Stimulated activated CD4-positive, alpha-beta T cell treated with anti-CD3 and anti-CD28 coated beads, TNF-alpha, amount 100 ng/mL, for 24 hours (primary cell): ENCODE measurements at regions not wholly inside any gene's neighbourhood (a gene's known extent, or its start where the extent isn't known, plus 50 kb on each side); places are given as distances from the start of the nearest gene placed in this dataset.

Source experiments
- DNase-seq, 3 experiments: peaks; one replicate each; pipeline ENCODE4 v3.0.0-alpha.2; 2020; ENCODE audit warnings: low read depth in 3 of 3

DNA sequence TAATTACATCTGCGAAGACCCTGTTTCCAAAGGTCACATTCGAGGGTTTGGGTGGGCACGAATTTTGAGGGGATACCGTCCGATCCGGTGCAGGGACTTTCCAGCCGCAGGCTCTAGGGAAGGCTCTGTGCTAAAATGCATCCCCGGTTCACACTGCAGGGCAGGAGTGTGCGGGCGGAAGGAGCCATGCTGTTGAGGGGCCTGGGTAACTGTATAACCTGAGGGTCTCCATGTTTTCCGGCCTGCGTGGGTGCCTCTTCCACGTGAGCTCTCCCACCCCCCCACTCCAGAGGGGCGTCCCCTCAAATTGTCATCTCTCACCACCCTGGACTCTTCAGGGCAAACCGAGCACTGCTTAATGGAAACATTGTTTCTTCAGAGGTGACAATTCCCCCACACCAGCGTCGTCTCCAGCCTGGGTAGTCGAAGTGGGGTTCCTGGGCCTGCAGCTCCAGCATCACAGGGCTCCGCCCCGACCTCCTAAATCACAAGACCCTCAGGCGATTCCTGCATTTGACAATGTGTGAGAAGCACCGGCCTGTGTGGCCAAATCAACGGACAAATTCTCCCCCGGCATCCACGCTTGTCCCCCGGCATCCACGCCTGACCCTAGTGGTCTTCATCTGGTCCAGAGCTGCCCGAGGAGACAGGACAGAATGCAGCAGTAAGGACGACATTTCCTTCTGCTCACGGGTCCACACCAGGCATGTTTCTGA, 51.2 kb downstream of the FOXL3 start:
- no peak for DNase-seq

DNA sequence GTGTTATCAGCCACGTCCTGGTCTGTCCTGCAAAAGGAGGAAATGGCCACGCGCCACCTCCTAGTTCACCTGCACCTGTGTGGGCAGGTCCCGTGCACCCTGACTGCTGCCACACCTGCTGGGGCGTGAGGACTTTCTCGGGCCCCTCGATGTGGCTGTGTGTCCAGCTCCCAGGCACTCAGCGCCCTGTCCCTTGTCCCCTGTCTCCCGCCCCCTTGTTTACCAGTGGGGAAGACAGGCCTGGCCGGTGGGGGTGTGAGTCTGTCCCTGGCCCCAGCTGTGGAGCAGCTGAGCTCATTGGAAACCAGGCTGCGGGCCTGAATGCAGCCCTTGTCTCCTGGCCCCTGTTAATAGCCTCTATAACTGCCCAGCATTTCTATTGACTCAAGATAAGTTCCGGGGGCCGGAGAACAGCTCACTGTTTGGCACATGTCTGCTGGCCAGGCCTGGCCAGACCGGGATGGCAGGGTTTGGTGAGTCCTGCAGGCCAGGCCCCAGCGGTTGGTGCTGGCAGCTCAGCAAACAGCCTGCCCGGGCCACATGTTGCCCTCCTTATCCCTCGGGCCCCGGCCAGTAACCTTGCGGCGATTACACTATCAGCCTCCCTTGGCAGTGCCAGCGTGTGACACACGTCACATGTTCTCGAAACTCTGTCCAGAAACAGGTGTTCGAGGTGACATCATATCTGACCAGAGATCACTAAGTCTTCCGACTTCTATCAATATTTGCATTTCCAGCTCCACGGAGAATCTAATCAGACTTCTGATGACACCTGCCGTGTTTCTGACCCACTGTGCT, 52.1 kb downstream of the FOXL3 start:
- no peak for DNase-seq

DNA sequence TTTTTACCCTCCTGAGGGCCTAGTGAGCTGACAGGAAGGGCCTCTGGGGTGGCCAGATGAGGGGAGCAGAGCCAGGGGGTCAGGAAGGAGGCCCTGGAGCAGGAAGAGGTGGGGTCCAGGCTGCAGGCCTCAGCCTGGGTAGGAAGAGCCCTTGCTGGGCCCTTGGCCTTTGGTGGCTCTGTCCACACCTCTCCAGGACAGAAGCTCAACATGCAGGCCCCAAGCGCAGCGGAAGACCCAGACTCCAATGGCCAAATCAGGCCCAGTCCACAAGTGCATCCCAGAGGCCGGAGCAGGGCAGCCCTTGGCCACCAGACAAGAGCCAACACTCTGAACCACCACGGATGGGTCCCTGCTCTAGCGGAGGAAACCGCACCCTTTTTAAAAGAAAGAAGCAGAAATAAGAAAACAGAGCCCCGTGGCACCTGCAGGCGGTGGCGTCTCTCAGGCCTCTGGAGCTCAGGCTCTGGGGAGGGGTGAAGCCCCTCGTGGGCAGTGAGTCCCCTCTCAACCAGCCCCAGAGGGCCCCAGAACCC, 52.8 kb downstream of the FOXL3 start:
- no peak for DNase-seq

DNA sequence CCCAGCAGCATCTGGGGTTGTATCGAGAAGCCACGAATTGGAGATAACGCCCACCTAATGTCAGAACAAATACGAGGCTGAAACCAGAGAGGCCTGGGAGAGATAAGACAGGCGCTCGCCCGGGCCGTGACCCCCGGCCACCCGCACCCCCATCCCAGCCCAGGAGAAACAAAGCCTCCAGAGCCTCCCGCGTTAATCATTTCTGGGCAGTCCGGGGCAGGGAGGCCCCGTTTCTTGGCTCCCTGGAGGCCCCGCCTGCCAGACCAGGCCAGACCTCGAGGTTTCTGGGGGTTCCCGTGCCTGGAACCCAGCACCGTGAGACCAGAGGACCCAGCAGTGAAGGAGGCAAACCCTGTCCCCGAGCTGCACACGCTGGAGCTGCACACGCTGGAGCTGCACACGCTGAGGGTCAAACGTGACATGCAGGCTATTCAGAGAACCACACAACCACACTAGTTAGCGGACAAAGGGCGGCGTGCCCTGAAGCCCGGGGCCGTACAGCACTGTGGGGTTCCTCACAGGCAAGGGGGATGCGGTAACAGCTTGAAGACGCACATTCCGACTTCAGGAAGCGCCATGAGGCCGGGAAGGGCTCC, 53.4 kb downstream of the FOXL3 start:
- DNase-seq: no peak

DNA sequence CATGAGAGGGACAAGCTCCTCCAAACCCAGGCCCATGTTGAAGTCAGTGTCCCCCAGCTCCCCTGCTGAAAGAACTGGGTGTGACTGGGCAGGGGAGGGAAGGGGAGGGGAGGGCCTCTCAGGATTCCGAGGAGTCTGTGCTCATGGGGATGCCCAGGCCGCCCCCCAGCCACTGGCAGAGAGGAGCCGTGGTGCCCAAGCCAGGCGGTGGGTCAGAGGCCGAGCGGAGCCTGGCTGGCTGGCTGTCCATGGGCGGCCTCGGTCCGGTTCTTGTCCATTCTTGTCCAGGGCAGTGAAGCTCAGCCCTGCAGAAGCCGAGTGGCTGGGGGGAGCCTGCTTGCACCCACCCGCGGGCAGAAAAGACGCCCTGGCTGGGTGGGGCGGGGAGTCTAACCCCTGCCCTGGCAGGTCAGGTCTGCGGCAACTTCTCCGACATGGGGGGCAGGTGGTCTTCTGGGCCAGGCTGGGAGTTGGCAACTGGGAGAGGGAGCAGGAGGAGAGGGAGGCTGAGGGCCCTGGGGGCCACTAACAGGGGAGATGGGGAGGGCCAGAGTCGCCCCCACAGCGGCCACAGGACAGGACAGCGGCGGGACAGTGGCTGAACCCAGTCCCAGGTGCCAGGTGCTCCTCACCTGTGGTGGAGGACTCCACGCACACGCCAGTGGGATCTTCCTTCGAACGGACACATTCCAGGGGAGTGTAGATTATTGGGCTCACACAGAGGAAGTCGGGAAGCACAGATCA, 54.1 kb downstream of the FOXL3 start:
- no peak for DNase-seq

DNA sequence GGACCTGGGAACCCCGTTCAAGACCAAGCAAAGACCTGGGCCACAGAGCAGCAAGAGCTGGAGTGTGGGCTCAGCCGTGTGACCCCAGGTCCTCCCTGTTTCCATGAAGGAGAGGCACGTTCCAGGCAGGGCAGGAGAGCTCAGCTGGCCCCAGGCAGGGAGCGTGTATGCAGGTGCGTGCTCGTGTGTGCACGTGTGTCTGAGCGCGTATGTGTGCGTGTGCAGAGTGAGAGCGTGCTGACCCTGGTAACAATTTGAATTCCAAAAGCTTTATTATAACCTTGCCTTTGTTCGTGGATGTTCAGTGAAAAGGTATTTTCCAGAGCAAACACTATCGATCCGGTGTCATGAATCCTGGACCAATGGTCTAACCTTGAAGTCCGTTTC, 54.6 kb downstream of the FOXL3 start:
- DNase-seq: no peak

DNA sequence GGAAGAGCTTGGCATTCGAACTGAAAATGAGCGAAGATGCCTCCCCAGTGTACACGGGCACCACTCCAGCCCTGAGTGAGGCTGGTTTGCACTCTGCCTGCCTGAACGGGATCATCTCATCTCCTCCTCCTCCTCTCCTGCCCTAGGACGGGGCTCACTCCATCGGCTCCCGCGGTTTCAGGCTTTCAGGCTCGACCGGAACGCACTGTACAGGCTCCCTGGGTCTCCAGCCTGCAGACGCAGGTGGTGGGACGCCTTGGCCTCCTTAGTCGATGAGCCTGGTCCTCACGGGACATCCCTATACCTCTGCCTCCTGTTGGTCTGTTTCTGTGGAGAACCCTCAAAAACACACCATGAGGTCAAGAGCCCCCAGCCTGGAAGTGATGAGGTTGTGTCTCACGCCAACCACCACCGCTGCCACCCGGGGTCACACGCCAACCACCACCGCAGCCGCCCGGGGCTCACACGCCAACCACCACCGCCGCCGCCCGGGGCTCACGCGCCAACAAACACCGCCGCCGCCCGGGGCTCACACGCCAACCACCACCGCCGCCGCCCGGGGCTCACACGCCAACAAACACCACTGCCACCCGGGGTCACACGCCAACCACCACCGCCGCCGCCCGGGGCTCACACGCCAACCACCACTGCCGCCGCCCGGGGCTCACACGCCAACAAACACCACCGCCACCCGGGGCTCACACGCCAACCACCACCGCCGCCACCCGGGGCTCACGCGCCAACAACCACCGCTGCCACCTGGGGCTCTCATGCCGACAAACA, 56.3 kb downstream of the FOXL3 start:
- DNase-seq: no peak

DNA sequence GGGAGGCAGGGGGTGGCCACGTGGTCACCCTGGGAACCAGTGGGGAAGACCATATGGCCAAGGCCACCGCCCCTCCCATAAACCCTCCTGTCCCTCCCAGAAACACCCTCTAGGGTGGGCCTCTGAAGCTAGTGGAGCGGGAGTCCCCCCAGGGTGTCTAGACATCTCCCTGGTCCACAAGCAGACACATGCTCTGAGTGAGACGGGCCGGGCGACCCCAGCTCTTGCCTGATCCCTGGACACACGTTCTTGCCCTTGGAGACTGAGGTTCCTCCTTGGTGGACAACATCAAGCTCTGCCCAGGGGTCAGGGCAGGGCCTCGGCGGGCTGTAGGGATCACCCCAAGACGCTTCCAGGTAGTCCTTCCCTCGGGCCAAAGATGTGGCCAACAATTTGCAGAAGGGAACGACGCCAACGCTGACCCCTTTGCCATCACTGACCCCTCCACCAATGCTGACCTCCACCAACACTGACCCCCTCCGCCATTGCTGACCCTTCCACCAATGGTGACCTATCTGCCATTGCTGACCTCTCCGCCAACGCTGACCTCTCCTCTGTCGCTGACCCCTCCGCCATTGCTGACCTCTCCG, 57.1 kb downstream of the FOXL3 start:
- no peak for DNase-seq

DNA sequence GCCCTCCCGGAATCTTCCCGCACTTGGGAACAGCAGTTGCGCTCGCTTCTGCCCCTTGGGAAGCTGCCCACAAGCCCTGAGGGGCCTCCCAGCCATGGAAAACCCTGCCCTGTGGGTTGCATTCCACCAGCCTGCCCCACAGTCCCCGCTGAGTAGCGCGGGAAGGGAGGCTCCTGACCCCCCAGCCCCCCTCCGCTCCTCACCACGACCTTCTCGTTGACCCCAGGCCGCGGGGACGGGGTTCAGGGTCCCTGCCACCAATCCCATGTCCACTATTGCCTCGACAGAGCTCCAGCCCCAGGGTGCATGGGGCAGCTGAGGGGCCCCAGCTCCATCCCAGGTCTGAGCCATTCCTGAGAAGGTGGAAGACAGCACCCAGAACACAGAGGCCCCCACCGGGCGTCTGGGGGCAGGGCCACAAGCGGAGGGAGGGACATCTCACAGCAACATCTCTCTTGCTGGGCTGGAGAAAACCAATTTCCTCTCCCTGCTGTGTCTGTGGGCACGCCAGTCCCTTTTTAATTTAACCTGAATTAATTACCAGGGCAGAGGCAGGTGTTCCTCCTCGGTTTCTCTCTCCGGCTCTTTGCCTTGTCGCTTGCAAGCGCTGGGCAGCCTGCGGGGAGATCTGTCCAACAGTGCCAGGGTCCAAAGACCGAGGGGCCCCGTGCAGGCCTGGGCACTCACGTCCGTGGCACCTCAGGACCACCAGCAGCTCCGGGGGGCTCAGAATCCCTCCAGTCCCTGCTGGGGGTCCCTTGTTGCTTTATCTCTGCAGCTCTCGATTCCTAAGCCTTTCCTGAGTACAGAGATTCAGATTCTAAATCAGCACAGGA, 57.9 kb downstream of the FOXL3 start:
- DNase-seq: no peak

DNA sequence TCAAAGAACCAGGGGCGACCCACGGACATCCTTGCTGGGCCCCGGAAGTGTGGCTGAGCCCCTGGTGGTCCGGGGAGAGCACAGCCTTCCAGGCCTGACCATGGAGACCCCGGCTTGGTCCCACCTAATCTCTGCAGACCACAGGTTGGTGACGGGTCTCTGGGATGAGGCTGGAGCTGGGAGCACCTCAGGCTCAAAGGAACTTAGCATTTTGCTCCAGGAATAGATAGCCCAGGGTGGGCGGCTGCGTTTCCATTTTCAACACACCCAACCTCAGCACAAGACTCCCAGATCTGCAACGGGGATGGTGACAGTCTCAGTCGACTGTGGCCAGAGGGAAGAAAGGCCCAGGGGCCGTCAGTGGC, 58.5 kb downstream of the FOXL3 start:
- no peak for DNase-seq

DNA sequence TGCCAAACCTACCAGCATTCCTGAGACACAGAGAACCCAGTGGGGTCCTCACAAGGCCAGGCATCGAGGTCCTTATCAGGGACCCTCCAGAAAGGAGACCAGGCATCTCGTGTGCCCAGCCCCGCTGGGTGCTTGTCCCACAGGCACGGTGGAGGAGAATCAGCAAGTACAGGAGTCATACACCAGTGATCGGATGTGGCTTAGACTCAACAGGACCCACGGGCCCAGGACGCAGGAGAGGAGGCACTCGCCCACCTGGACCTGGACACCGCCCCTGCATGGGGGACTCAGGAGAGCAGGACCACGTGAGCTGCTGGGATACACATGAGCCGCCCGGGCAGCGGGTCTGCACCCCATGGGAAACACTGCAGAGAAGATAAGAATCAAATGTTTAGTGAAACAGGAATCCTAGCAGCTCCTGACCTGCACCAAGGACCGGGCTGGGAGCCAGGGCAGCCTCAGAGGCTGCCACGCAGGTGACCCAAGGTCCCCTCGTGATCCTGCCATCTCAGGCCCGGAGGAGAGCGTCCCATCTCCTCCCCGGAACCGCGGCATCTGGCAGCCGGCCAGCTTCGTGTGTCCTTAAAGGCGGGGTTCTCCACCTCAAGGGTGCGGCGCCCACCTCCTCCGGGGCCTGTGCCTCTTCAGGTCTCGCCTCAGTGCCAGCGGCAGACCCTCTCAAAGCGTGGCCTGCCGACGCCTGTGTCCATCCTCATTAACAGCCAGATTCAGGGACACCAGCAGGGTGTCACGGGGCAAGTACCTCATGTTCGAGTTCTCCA, 59.2 kb downstream of the FOXL3 start:
- DNase-seq: no peak

DNA sequence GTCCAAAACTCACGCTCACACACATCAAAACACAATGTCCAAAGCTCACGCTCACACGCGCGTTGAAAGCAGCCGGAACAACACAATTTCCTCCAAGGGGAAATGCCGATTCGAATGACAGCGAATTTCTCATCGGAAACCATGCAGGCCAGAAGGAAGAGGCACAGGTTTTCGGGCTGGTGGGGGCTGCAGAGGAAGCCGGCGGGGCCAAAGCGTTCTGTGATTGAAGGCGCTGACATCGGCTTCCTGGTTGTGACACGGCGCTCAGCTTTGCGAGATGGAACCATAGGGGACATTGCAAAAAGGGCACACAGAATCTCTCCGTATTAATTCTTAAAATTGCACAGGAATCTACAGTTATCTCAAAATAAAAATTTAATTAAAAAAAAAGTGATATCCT, 61.3 kb downstream of the FOXL3 start:
- DNase-seq: peak in 1 of 3 experiments; percentile 58

DNA sequence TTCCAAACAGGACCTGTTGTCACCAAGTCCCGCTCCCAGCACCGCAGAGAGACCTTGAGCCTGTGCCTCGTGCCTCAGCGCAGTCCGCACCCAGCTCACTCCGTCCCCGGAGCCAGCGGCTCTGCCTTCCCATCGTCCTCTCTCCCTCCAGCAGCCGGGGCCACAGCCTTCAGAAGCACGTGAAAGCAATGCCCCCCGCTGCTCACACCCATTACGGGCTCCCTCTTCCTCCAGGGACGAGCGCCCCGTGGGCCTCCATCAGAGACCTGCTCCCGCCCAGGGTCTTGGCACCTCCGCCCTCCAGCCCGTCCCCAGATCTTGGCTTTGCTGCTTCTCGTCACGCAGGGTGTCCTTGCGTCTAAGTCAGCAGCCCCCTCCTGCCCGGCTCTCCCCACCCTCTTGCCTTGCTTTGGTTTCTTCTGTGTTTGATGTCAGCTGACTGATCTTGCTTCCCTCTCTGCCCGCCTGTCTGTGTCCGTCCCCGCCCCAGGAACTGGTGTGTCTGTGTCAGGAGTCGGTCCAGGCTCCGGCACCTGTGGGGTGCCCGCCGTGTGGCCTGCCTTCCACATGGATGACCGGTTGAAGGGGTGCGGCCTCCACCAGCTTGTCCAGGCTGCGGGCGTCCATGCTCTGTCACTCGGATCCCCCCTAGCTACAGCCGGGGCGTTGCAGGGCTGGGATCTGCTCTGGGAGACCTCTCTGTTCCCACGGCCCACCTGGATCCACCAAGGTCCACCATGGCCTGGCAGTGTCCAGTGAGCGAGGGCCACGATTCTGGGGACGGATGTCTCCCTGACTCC, 61.9 kb downstream of the FOXL3 start:
- DNase-seq: peak in 1 of 3 experiments; percentile 45

DNA sequence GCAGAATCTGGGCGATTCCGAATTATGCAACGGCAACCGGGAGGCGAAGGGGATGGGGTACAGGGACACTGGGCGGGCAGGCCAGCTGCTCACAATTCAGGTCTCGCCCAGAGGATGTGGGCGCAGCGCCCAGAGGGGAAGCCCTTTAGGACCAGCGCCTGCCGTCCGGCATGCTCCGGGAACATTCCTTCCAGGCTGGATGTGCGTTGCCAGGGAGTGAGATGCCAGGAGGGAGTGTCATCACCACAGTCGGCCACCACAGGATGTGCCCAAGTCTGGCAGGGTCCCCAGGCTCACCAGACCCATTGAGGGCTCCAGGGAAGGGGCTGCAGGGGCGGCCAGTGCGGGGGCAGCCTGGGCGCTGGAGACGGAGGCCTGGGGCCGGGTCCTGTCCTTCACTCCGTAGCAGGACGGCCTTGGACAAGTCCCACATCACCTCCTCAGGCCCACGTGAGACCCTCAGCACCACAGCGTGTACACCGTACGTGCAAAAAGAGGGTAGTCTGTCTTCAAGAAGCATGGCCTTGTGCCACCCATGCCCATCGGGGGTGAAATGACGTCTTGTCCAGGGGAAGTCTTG, 63.9 kb downstream of the FOXL3 start:
- no peak for DNase-seq

DNA sequence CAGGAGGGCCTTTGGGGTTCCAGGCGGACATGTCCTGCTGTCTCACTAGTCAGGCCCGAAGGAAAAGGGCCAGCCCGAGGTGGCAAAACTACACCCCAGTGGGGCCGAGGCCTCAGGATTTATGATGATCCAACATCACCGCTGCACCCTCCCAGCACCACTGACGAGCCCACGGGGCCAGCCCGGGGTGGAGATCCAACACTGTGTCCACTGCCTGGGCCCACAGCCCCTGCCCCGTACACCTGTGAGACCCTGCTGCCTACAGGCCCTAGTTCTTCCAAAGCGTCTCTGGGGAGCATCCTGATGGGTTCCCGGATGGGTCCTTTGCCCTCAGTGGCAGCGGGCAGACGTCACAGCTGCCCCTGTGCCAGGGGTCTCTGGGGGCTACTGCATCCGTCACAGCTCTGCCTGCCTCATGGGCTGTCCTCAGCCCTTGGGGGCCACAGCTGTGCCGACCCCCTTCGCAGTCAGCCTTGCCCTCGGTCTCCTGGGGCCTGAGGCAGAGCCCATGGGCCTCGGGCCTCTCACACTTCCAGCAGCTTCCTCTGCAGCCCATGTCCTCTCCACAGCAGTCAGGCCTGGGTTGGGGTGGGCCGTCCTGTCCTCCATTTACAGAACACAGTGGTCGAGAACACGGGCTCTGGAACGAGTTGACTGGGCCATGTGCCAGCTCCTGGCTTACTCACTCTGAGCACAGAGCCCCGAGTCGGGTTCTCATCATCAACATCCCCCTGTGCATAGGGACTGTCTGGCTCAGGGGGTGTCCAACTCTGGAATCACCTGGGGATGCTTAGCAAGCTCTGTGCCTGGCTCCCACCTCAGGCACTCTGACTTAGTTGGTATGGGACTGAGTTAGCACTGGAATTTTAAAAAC, 64.9 kb downstream of the FOXL3 start:
- DNase-seq: no peak

DNA sequence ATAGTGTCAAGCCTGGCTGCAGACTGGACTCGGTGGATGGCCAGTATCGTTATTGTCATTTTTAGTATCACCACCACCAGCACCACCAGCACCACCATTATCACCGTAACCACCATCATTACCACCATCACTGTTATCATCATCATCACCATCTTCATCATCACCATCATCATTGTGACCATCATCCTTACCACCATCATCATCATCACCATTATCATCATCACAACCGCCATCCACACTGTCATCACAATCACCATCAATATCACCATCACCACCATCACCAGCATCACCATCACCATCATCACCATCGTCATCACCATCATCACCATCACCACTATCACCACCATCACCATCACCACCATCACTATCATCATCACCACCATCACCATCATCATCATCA, 65.6 kb downstream of the FOXL3 start:
- DNase-seq: no peak

DNA sequence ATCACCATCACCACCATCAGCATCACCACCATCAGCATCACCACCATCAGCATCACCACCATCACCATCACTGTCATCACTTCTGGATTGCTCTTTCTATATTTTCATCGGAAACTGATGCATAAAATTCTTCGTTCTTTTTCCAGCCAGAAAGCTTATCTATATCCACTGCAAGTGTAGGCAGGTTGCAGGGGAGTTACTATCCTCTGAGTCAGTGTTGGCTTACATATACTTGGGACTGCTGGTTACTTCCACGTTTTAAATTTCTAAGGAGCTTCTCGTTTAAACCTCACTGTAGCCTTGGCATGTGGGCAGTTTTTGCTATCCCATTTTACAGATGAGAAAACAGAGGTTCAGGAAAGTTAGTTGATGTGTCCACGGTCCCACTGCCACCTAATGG, 66.1 kb downstream of the FOXL3 start:
- DNase-seq: no peak
